Stimulated activated CD4-positive, alpha-beta T cell treated with anti-CD3 and anti-CD28 coated beads, Interleukin-12 subunit alpha, Interleukin-12 subunit beta, amount 100 ng/mL, for 4 hours (primary cell): ENCODE measurements at regions not wholly inside any gene's neighbourhood (a gene's known extent, or its start where the extent isn't known, plus 50 kb on each side); places are given as distances from the start of the nearest gene placed in this dataset.
"Not testable (repeated sequence)": the region's sequence is repeated elsewhere in the genome, so short reads cannot be mapped to it uniquely, and the experiment has no call there.

Source experiments
- DNase-seq: peaks from one replicate; pipeline ENCODE4 v3.0.0-alpha.2; 2020

GRCh38 chr2:144115739-144116291 lies 404.1 kb downstream of the ZEB2 start:
- DNase-seq: no peak

- DNase-seq: no peak
These were observed 405.2 kb downstream of the ZEB2 start for GRCh38 chr2:144114760-144115159.

GRCh38 chr2:144111437-144111836 lies 408.5 kb downstream of the ZEB2 start:
- DNase-seq: no peak

- DNase-seq: not testable (repeated sequence)
These were observed 413.8 kb downstream of the ZEB2 start for GRCh38 chr2:144106104-144106503.

GRCh38 chr2:144102386-144102785 lies 417.5 kb downstream of the ZEB2 start:
- no peak for DNase-seq

GRCh38 chr2:144099780-144100377 lies 420.0 kb downstream of the ZEB2 start:
- no peak for DNase-seq

- DNase-seq: no peak
These were observed 420.6 kb downstream of the ZEB2 start for GRCh38 chr2:144099340-144099739.

GRCh38 chr2:144097440-144098225 lies 422.3 kb downstream of the ZEB2 start:
- DNase-seq: no peak

GRCh38 chr2:144096531-144096930 lies 423.4 kb downstream of the ZEB2 start:
- DNase-seq: no peak

GRCh38 chr2:144094408-144095151 lies 425.3 kb downstream of the ZEB2 start:
- no peak for DNase-seq

GRCh38 chr2:144091622-144092021 lies 428.3 kb downstream of the ZEB2 start:
- no peak for DNase-seq

GRCh38 chr2:144088863-144089262 lies 431.1 kb downstream of the ZEB2 start:
- DNase-seq: no peak

- no peak for DNase-seq
These were observed 433.0 kb downstream of the ZEB2 start for GRCh38 chr2:144086965-144087364.

GRCh38 chr2:144085016-144085415 lies 434.9 kb downstream of the ZEB2 start:
- DNase-seq: no peak

- DNase-seq: no peak
These were observed 435.7 kb downstream of the ZEB2 start for GRCh38 chr2:144084114-144084661.

- DNase-seq: no peak
These were observed 436.7 kb downstream of the ZEB2 start for GRCh38 chr2:144083211-144083610.

GRCh38 chr2:144082777-144083176 lies 437.1 kb downstream of the ZEB2 start:
- no peak for DNase-seq

GRCh38 chr2:144082327-144082726 lies 437.6 kb downstream of the ZEB2 start:
- DNase-seq: no peak

GRCh38 chr2:144081272-144081671 lies 438.6 kb downstream of the ZEB2 start:
- no peak for DNase-seq

GRCh38 chr2:144079803-144080202 lies 440.1 kb downstream of the ZEB2 start:
- no peak for DNase-seq

- DNase-seq: no peak
These were observed 440.9 kb downstream of the ZEB2 start for GRCh38 chr2:144078802-144079724.

GRCh38 chr2:144078106-144078505 lies 441.8 kb downstream of the ZEB2 start:
- no peak for DNase-seq
